ENCODE measurements at regions not wholly inside any gene's neighbourhood (a gene's known extent, or its start where the extent isn't known, plus 50 kb on each side); places are given as distances from the start of the nearest gene placed in this dataset.
"Not testable (repeated sequence)": the region's sequence is repeated elsewhere in the genome, so short reads cannot be mapped to it uniquely, and the experiment has no call there.

DNA sequence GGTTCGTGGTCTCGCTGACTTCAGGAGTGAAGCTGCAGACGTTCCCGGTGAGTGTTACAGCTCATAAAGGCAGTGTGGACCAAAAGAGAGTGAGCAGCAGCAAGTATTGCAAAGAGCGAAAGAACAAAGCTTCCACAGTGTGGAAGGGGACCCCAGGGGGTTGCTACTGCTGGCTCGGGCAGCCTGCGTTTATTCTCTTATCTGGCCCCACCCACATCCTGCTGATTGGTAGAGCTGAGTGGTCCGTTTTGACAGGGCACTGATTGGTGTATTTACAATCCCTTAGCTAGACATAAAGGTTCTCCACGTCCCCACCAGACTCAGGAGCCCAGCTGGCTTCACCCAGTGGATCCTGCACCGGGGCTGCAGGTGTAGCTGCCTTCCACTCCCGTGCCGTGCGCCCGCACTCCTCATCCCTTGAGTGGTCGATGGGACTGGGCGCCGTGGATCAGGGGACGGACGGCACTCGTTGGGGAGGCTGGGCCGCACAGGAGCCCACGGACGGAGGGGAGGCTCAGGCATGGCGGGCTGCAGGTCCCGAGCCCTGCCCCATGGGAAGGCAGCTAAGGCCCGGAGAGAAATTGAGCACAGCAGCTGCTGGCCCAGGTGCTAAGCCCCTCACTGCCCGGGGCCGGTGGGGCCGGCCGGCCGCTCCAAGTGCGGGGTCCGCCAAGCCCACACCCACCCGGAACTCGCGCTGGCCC is 2661.6 kb upstream of the PCDH20 start:
- TF ChIP-seq CTCF, POLR2A (IDR thresholded peaks at IDR 0.05): not testable (repeated sequence)
